Erythroblast (primary cell): ENCODE measurements at regions not wholly inside any gene's neighbourhood (a gene's known extent, or its start where the extent isn't known, plus 50 kb on each side); places are given as distances from the start of the nearest gene placed in this dataset.

Source experiments
- GATA1 ChIP-seq: IDR thresholded peaks from 2 replicates; pipeline ENCODE4 v1.6.1; 2011; ENCODE audit warnings: low read depth, mild to moderate bottlenecking, control low read depth, low read length, moderate library complexity
- POLR2A ChIP-seq: IDR thresholded peaks from 2 replicates; pipeline ENCODE4 v1.6.1; 2011; ENCODE audit warnings: mild to moderate bottlenecking, low read length

DNA sequence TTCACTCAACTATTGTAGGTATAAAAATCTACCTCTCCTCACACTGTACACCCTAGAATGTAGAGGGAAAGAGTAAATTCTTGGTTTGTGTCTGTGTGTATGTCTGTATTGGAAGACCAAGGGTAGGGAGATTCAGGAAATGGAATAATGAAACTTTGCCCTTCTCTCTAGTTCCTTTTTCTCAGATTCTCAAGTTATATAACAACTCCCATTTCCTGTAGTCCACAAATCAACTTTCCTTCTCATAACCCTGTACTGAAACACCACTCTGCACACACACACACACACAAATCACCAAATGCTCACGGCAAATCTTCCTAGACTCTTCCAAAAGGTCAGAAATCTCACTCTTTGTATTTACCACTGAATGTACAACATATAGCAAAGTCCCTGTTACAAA lies 824.5 kb upstream of the DIAPH2 start:
- TF ChIP-seq POLR2A (no peak), GATA1 (no peak)
